Stomach (tissue), 4 donors: ENCODE measurements at regions not wholly inside any gene's neighbourhood (a gene's known extent, or its start where the extent isn't known, plus 50 kb on each side); places are given as distances from the start of the nearest gene placed in this dataset.

Source experiments
- POLR2A ChIP-seq, 4 donors: fragments of 450-650 bp; IDR thresholded peaks; one replicate each; pipeline ENCODE4 v1.6.1; 2016; ENCODE audit warnings: antibody characterized with exemption in 4 of 4, control low read depth in 2 of 4, mild to moderate bottlenecking in 1 of 4, moderate library complexity in 1 of 4
- TF ChIP-seq, protein P1 (sequence below), 7 experiments: fragments of 450-650 bp in 4 of 7; fragments of 200-600 bp in 3 of 7; sonication (generic) in 3 of 7; IDR thresholded peaks; one replicate each; pipeline ENCODE4 v1.5.1; 2016 to 2019; ENCODE audit warnings: antibody characterized with exemption in 7 of 7, control low read depth in 2 of 7, mild to moderate bottlenecking in 1 of 7

DNA sequence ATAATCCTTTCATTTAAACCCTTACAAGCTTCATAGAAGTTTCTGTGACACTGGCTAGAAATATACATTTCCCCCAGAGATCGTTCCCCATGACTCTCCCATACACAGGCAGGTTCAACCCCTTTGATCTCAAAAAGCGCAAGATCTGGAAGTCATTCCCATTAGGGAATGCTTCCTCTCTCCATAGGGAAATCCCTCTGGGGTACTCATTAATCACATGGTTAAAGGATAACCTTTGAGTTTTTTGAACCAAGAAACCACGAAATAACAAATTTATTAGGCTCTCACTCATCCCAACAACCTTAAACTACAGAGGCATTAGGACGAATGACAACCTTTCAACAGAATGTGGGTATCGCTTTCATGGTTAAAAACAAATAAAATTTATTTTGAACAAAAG is 211.9 kb upstream of the PRICKLE2 start:
- TF ChIP-seq, protein P1, sequence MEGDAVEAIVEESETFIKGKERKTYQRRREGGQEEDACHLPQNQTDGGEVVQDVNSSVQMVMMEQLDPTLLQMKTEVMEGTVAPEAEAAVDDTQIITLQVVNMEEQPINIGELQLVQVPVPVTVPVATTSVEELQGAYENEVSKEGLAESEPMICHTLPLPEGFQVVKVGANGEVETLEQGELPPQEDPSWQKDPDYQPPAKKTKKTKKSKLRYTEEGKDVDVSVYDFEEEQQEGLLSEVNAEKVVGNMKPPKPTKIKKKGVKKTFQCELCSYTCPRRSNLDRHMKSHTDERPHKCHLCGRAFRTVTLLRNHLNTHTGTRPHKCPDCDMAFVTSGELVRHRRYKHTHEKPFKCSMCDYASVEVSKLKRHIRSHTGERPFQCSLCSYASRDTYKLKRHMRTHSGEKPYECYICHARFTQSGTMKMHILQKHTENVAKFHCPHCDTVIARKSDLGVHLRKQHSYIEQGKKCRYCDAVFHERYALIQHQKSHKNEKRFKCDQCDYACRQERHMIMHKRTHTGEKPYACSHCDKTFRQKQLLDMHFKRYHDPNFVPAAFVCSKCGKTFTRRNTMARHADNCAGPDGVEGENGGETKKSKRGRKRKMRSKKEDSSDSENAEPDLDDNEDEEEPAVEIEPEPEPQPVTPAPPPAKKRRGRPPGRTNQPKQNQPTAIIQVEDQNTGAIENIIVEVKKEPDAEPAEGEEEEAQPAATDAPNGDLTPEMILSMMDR (IDR thresholded peaks at IDR 0.05): no peak
- TF ChIP-seq POLR2A (IDR thresholded peaks at IDR 0.05): no peak
